Iris pigment epithelial cell (primary cell): ENCODE measurements at regions not wholly inside any gene's neighbourhood (a gene's known extent, or its start where the extent isn't known, plus 50 kb on each side); places are given as distances from the start of the nearest gene placed in this dataset.
"Not testable (repeated sequence)": the region's sequence is repeated elsewhere in the genome, so short reads cannot be mapped to it uniquely, and the experiment has no call there.

Experiments
- DNase-seq: peaks from one replicate; pipeline ENCODE4 v3.0.0-alpha.2; 2011; ENCODE audit warnings: low read depth

DNA sequence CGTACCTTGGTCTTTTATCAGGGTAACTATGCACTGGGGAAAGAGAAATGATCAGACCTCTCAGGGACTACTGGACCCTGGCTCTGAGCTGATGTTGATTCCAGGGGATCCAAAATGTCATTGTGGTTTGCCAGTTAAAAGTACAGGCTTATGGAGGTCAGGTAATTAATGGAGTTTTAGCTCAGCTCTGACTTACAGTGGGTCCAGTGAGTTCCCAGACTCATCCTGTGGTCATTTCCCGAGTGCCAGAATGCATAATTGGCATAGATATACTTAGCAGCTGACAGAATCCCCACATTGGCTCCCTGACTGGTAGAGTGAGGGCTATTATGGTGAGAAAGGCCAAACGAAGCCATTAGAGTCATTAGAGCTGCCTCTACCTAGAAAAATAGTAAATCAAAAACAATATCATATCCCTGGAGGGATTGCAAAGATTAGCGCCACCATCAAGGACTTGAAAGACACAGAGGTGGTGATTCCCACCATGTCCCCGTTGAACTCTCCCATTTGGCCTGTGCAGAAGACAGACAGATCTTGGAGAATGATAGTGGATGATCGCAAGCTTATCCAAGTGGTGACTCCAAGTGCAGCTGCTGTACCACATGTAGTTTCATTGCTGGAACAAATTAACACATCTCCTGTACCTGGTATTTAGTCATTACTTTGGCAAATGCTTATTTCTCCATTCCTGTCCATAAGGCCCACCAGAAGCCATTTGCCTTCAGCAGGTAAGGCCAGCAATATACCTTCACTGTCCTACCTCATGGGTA, 152.4 kb downstream of the THBS2 start:
- DNase-seq, result no peak

DNA sequence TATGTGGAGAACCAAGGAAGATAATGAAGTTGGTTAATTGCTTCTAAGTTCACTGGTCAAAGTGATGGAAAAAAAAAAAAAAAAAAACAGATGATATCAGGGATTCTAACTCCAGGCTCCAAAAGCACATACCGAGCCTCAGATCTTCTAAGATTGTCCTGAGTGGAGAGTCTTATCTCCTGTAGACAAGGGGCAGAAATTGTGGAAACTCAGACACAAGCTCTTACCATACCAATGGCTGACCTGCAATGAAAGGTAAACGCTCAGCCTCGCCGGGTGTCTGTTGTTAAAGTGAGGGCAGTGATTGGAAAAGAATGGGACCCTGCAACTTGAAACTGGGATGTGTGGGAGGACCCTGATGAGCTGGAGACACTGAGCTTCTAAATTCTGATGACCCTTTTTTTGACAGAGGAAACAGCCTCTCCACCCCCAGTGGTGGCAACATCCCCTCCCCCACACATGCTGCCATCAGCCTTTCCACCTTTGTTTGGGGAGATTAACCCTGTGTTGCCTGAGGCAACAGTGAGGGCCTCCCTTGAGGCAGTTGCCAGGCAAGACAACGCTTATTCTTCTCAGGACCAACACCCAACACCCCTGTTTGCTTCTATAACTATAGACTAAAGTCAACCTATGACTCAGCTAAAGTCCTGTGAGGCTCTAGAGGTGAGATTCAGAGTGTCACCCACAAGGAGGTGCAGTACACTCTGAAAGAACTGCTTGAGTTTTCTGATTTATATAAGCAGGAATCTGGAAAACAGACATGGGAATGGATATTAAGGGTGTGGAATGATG, 154.0 kb downstream of the THBS2 start:
- peak; percentile 74 for DNase-seq

DNA sequence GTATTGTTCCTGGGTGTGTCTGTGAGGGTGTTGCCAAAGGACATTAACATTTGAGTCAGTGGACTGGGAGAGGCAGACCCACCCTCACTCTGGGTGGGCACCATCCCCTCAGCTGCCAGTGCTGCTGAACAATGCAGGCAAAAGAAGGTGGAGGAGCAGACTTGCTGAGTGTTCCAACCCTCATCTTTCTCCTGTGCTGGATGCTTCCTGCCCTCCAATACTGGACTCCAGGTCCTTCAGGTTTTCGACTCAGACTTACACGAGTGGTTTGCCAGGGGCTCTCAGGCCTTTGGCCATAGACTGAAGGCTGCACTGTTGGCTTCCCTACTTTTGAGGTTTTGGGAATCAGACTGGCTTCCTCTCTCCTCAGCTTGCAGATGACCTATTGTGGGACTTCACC, 155.0 kb downstream of the THBS2 start:
- not testable (repeated sequence) for DNase-seq

GRCh38 chr6:169098116-169098515, 155.5 kb downstream of the THBS2 start:
- no peak for DNase-seq

GRCh38 chr6:169097381-169097959, 156.2 kb downstream of the THBS2 start:
- DNase-seq, result peak; percentile 100

GRCh38 chr6:169096388-169096787, 157.3 kb downstream of the THBS2 start:
- DNase-seq, result no peak

- DNase-seq, result no peak
Observed at GRCh38 chr6:169095153-169095552, 158.5 kb downstream of the THBS2 start.

- DNase-seq, result no peak
Observed at GRCh38 chr6:169094552-169094950, 159.1 kb downstream of the THBS2 start.

- no peak for DNase-seq
Observed at GRCh38 chr6:169093770-169094551, 159.7 kb downstream of the THBS2 start.

GRCh38 chr6:169093066-169093723, 160.5 kb downstream of the THBS2 start:
- DNase-seq, result no peak

- DNase-seq, result peak; percentile 49
Observed at GRCh38 chr6:169092375-169092774, 161.3 kb downstream of the THBS2 start.

DNA sequence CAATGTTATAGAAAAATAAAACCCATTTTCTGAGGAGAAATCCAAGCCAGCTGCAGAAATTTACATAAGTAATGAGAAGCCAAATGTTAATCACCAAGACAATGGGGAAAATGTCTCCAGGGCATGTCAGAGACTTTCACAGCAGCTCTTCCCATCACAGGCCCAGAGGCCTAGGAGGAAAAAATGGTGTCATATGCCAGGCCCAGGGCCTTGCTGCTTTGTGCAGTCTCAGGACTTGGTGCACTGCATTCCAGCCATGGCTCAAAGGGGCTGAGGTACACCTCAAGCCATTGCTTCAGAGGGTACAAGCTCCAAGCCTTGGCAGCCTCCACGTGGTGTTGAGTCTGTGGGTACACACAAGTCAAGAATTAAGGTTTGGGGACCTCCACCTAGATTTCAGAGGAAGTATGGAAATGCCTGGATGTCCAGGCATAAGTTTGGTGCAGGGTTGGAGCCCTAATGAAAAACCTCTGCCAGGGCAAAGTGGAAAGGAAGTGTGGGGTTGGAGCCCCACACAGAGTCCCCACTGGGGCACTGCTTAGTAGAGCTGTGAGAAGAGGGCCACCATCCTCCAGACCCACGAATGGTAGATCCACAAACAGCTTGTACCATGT, 163.0 kb downstream of the THBS2 start:
- DNase-seq, result not testable (repeated sequence)

GRCh38 chr6:169088762-169089161, 164.9 kb downstream of the THBS2 start:
- no peak for DNase-seq

GRCh38 chr6:169087443-169088041, 166.1 kb downstream of the THBS2 start:
- DNase-seq, result no peak

- DNase-seq, result not testable (repeated sequence)
Observed at GRCh38 chr6:169086616-169087015, 167.0 kb downstream of the THBS2 start.

DNA sequence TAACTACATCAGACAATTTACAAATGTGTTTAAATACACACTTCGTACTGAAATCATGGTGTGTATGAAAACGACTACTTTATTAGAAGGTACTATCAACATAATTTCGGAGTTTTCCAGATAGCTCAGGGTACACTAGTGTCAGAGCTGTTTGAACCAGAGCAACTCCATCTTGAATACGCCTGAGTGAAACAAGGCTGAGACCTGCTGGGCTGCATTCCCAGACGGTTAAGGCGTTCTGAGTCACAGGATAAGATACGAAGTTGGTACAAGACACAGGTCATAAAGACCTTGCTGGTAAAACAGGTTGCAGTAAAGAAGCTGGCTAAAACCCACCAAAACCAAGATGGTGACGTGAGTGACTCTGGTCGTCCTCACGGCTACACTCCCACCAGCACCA, 167.6 kb downstream of the THBS2 start:
- no peak for DNase-seq

DNA sequence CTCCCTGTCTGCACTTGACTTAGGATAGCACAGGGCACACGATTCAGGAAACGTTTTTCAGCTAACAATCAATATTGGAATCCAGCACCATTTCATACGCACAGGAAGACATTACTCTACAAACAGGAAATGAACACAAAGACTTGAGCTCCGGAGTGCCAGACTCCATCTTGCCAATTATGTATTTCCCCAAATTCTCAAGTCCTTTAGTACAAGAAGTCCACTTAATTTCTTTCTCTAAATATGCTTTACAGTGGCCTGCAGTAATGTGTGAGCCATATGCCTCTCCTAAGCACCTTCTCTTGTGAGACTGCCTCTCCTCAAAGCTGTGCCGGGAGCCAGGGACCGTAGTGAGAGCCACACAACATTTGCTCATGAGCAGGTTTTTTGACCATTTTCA, 168.2 kb downstream of the THBS2 start:
- DNase-seq, result no peak

GRCh38 chr6:169084557-169084956, 169.1 kb downstream of the THBS2 start:
- DNase-seq, result not testable (repeated sequence)

DNA sequence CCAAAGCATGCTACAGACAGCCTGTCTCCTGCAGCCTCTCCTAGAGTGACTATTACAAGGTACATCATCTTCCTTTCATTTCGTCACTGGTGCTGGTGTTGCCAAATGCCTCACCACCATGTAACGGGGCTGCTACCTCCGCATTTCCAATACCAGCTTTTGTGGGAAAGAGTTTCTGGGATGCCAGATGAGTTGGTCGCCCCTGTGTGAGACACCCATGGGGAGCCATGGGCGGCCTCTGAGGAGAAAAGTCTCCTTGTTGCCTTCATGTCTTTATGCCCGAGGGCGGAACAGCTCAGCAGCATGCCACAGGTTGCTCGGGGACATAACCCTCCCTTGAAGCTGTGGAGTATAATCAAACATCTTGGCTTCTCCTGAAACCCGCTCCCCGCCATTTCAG, 169.6 kb downstream of the THBS2 start:
- DNase-seq, result no peak

DNA sequence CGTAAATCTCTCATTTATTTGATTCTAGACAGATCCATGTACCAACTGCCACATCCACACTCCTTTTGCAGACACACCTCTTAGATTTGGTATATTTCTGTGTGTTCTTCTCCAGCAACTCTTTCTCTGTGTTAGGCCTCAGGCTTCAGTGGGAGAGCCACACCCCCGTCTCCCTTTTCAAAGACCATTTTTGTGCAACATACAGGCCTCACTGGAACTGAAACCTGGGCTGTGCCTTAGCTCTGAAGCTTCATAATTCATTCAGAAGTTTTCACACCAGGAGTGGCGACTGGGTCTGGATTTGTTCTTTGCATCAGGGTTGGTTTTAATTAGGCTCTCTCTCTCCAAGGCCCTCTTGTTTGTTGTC, 170.2 kb downstream of the THBS2 start:
- no peak for DNase-seq
